Adrenal gland (tissue), 5 donors: ENCODE measurements at regions not wholly inside any gene's neighbourhood (a gene's known extent, or its start where the extent isn't known, plus 50 kb on each side); places are given as distances from the start of the nearest gene placed in this dataset.

Source experiments
- CTCF ChIP-seq, 6 experiments: fragments of 450-650 bp in 4 of 6; fragments of 200-600 bp in 2 of 6; sonication (generic) in 1 of 6; IDR thresholded peaks; 1 replicate in 5 of 6; 2 replicates in 1 of 6; pipeline versions ENCODE4 v1.5.1 to v1.8.0; 2016 to 2021; ENCODE audit warnings: antibody characterized with exemption in 6 of 6, mild to moderate bottlenecking in 2 of 6, moderate library complexity in 1 of 6
- POLR2A ChIP-seq, 2 donors: fragments of 450-650 bp; IDR thresholded peaks; one replicate each; pipeline ENCODE4 v1.6.1; 2017; ENCODE audit warnings: antibody characterized with exemption in 2 of 2, mild to moderate bottlenecking in 2 of 2, moderate library complexity in 1 of 2
- donor health status: DM: no; HTN: no; CAD: no.

- TF ChIP-seq CTCF (IDR thresholded peaks at IDR 0.05): no peak
- TF ChIP-seq POLR2A (IDR thresholded peaks at IDR 0.05): no peak
Observed at GRCh38 chr4:123767806-123768205, 371.2 kb downstream of the SPRY1 start.
